GM19328 (cell line): ENCODE measurements at regions not wholly inside any gene's neighbourhood (a gene's known extent, or its start where the extent isn't known, plus 50 kb on each side); places are given as distances from the start of the nearest gene placed in this dataset.
"Not testable (repeated sequence)": the region's sequence is repeated elsewhere in the genome, so short reads cannot be mapped to it uniquely, and the experiment has no call there.

Source experiments
- ATAC-seq: cut with Tn5 transposase; IDR thresholded peaks from one replicate; pipeline ENCODE4 v1.9.1; 2021; ENCODE audit warnings: mild to moderate bottlenecking, moderate library complexity; ENCODE audit not compliant: unreplicated experiment

GRCh38 chr2:131584380-131584779 lies 56.7 kb downstream of the CCDC74A start:
- no peak for ATAC-seq

GRCh38 chr2:131584940-131585339 lies 57.3 kb downstream of the CCDC74A start:
- ATAC-seq = peak; percentile 56

GRCh38 chr2:131588152-131588873 lies 60.6 kb downstream of the CCDC74A start:
- peak; percentile 67 for ATAC-seq

- not testable (repeated sequence) for ATAC-seq
These were observed 61.4 kb downstream of the CCDC74A start for GRCh38 chr2:131589126-131589525.

- ATAC-seq = no peak
These were observed 62.7 kb downstream of the CCDC74A start for GRCh38 chr2:131590366-131590765.

GRCh38 chr2:131590896-131591295 lies 63.2 kb downstream of the CCDC74A start:
- no peak for ATAC-seq

- not testable (repeated sequence) for ATAC-seq
These were observed 68.9 kb downstream of the CCDC74A start for GRCh38 chr2:131596561-131596960.

GRCh38 chr2:131602444-131602843 lies 74.8 kb downstream of the CCDC74A start:
- ATAC-seq = not testable (repeated sequence)

GRCh38 chr2:131604652-131605051 lies 77.0 kb downstream of the CCDC74A start:
- not testable (repeated sequence) for ATAC-seq

GRCh38 chr2:131606366-131606765 lies 78.7 kb downstream of the CCDC74A start:
- ATAC-seq = not testable (repeated sequence)

GRCh38 chr2:131607056-131607455 lies 79.4 kb downstream of the CCDC74A start:
- ATAC-seq = not testable (repeated sequence)

- not testable (repeated sequence) for ATAC-seq
These were observed 86.9 kb downstream of the CCDC74A start for GRCh38 chr2:131614539-131614938.

- ATAC-seq = not testable (repeated sequence)
These were observed 90.6 kb downstream of the CCDC74A start for GRCh38 chr2:131618320-131618719.

GRCh38 chr2:131622874-131623273 lies 95.2 kb downstream of the CCDC74A start:
- ATAC-seq = not testable (repeated sequence)

GRCh38 chr2:131626011-131626410 lies 98.3 kb downstream of the CCDC74A start:
- ATAC-seq = not testable (repeated sequence)

GRCh38 chr2:131626565-131626964 lies 98.9 kb downstream of the CCDC74A start:
- ATAC-seq = not testable (repeated sequence)

GRCh38 chr2:131627777-131628176 lies 100.1 kb downstream of the CCDC74A start:
- ATAC-seq = not testable (repeated sequence)

GRCh38 chr2:131631648-131632047 lies 104.0 kb downstream of the CCDC74A start:
- ATAC-seq = not testable (repeated sequence)

GRCh38 chr2:131633405-131633804 lies 105.7 kb downstream of the CCDC74A start:
- ATAC-seq = not testable (repeated sequence)

GRCh38 chr2:131633827-131634695 lies 106.4 kb downstream of the CCDC74A start:
- ATAC-seq = not testable (repeated sequence)

GRCh38 chr2:131635611-131636010 lies 107.9 kb downstream of the CCDC74A start:
- no peak for ATAC-seq
